ENCODE measurements at regions not wholly inside any gene's neighbourhood (a gene's known extent, or its start where the extent isn't known, plus 50 kb on each side); places are given as distances from the start of the nearest gene placed in this dataset.
"Not testable (repeated sequence)": the region's sequence is repeated elsewhere in the genome, so short reads cannot be mapped to it uniquely, and the experiment has no call there.

DNA sequence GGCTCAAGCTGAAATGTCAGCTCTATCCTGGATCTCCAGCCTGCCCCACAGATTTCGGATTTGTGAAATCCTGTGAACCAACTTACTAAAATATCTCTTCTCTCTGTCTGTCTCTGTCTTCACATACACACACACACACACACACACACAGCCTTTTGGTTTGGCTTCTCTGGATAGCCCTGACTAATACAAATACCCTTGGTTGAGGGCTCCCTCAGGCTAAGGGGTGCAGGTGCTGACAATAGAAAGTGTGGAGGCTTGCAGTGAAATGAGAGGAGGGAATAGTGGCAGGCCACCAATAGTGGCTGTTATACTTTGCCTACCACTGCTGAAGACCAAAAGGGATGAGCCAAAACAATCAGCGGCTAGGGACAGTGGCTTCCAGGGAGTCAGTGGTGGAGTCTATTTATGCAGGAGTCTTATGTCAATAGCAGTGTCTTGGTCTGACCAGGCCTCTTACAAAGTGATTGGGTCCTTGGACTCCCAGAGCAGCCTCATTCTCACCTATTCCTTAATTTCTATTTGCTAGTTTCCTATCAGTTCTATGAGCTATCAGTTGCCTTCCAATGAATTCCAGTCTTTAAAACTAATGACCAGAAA is 93.2 kb upstream of the GAS1 start:
- DNase-seq (ENCODE audit: low read depth in 2 of 2) = no peak
- no peak overlapping the region for H3K4me3 ChIP-seq (replicated peaks in 1 of 2; ENCODE audit: low read depth in 2 of 2, low read length in 2 of 2)
- TF ChIP-seq, protein P1, sequence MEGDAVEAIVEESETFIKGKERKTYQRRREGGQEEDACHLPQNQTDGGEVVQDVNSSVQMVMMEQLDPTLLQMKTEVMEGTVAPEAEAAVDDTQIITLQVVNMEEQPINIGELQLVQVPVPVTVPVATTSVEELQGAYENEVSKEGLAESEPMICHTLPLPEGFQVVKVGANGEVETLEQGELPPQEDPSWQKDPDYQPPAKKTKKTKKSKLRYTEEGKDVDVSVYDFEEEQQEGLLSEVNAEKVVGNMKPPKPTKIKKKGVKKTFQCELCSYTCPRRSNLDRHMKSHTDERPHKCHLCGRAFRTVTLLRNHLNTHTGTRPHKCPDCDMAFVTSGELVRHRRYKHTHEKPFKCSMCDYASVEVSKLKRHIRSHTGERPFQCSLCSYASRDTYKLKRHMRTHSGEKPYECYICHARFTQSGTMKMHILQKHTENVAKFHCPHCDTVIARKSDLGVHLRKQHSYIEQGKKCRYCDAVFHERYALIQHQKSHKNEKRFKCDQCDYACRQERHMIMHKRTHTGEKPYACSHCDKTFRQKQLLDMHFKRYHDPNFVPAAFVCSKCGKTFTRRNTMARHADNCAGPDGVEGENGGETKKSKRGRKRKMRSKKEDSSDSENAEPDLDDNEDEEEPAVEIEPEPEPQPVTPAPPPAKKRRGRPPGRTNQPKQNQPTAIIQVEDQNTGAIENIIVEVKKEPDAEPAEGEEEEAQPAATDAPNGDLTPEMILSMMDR (IDR thresholded peaks at IDR 0.05; ENCODE audit: low read depth, low read length) = no peak

DNA sequence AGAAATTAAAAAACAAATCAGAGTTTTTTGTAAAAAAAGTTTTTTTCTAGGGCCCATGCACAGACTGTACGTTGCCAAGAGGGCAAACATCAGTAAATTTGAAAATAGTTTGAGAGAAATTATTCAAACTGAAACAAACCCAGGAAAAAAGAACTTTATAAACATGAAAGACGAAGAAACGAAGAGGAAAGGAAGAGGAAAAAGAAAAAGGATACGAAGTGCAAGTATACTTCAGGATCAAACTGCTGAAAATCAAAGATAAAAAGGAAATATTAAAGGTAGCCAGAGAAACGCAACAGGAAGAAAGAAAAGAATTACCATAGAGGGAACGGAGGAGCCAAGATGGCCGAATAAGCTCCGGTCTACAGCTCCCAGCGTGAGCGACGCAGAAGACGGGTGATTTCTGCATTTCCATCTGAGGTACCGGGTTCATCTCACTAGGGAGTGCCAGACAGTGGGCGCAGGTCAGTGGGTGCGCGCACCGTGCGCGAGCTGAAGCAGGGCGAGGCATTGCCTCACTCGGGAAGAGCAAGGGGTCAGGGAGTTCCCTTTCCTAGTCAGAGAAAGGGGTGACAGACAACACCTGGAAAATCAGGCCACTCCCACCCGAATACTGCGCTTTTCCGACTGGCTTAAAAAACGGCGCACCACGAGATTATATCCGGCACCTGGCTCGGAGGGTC is 94.4 kb upstream of the GAS1 start:
- DNase-seq (ENCODE audit: low read depth in 2 of 2) = not testable (repeated sequence)
- peak overlapping the region in 1 of 2 donors; percentile 14 for H3K4me3 ChIP-seq (replicated peaks in 1 of 2; ENCODE audit: low read depth in 2 of 2, low read length in 2 of 2)

DNA sequence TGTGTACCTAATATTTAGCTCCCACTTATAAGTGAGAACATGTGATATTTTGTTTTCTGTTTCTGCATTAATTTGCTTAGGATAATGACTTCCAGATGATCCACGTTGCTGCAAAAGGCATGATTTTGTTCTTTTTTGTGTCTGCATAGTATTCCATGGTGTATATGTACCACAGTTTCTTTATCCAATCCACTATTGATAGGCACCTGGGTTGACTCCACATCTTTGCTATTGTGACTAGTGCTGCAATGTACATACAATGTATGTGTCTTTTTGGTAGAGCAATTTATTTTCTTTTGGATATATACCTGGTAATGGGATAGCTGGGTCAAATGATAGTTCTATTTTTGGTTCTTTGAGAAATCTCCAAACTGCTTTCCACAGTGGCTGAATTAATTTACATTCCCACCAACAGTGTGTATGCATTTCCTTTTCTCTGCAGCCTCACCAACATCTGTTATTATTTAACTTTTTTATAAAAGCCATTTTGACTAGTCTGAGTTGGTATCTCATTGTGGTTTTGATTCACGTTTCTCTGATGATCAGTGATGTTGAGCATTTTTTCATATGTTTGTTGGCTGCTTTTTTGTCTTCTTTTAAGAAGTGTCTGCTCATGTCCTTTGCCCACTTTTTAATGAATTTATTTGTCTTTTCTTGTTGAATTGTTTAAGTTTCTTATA is 102.8 kb upstream of the GAS1 start:
- not testable (repeated sequence) for H3K4me3 ChIP-seq (replicated peaks in 1 of 2; ENCODE audit: low read depth in 2 of 2, low read length in 2 of 2)
- peak in 1 of 2 donors; percentile 51 for DNase-seq (ENCODE audit: low read depth in 2 of 2)

DNA sequence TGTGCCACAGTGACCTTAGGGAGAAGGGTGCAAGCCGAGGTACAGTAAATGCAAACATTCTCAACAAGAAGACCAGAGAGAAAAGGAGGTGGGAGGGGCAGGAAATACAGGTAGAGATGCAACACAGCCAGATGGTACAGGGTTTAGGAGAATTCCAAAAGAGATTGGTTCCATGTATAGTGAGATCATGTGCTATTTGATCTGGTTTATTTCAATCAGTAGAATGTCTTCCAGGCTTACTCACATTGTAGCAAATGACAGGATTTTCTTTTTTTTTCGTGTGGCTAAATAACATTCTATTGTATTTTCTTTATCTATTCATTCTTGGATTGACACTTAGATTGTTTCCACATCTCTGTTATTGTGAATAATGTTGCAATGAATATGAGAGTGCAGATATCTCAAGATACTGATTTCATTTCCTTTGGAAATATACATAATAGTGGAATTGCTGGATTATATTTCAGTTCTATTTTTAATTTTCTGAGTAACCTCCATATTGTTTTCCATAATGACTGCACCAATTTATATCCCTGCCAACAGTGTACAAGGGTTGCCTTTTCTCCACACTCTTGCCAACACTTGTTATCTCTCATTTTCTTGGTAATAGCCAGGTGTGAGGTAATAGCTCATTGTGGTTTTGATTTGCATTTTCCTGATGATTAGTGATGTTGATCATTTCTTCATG is 107.8 kb upstream of the GAS1 start:
- DNase-seq (ENCODE audit: low read depth in 2 of 2) = peak in 1 of 2 donors; percentile 70
- no peak overlapping the region for H3K4me3 ChIP-seq (replicated peaks in 1 of 2; ENCODE audit: low read depth in 2 of 2, low read length in 2 of 2)
- TF ChIP-seq, protein P1 (IDR thresholded peaks at IDR 0.05; ENCODE audit: low read depth, low read length) = no peak

DNA sequence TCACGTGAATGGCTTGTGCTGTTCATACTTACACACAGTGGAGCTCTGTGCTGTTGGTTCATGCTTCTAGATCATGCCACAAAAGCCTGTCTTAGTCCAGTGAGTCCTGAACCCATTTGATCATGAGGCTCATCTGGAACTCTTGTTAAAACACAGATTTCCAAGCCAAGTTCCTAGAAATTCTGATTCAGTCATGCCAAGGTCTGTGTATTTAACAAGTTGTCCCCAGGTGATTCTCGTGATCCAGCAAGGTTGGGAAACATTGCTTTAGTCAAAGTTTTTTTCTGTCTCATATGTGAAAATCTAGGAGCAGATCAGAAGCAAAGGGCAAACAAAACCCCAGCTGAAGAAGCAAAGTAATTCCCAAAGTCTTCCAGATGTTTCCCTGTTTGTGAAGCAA is 112.5 kb upstream of the GAS1 start:
- TF ChIP-seq, protein P1 (IDR thresholded peaks at IDR 0.05; ENCODE audit: low read depth, low read length) = no peak
- DNase-seq (ENCODE audit: low read depth in 2 of 2) = no peak
- no peak overlapping the region for H3K4me3 ChIP-seq (replicated peaks in 1 of 2; ENCODE audit: low read depth in 2 of 2, low read length in 2 of 2)

DNA sequence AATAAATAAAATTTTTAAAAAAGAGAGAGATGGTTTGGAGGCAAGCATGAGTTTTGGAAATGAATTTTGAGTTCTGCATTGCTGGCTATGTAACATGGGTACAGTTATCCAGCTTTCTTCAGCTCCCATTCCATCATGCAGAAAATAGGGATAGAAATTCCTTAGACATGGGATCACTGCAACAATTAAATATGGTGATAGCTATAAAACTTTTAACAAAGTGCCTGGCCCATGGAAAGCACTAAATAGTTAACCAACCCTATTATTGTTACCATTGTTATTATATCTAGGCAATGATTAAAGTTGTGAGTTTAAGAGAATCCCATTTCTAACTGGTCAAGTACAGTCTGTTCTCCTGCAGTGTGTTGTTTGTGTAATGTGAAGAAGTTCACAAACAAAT is 115.4 kb upstream of the GAS1 start:
- DNase-seq (ENCODE audit: low read depth in 2 of 2) = no peak
- H3K4me3 ChIP-seq (replicated peaks in 1 of 2; ENCODE audit: low read depth in 2 of 2, low read length in 2 of 2) = no peak overlapping the region
- TF ChIP-seq, protein P1 (IDR thresholded peaks at IDR 0.05; ENCODE audit: low read depth, low read length) = no peak

- no peak overlapping the region for H3K4me3 ChIP-seq (replicated peaks in 1 of 2; ENCODE audit: low read depth in 2 of 2, low read length in 2 of 2)
- DNase-seq (ENCODE audit: low read depth in 2 of 2) = peak; percentile 61 to 84
- TF ChIP-seq, protein P1 (IDR thresholded peaks at IDR 0.05; ENCODE audit: low read depth, low read length) = no peak
These were observed 115.9 kb upstream of the GAS1 start for GRCh38 chr9:87063246-87063645.
